Peyer's patch (tissue), 4 donors: ENCODE measurements at regions not wholly inside any gene's neighbourhood (a gene's known extent, or its start where the extent isn't known, plus 50 kb on each side); places are given as distances from the start of the nearest gene placed in this dataset.

Experiments
- DNase-seq, 3 donors: peaks; one replicate each; pipeline ENCODE4 v3.0.0-alpha.2; 2017 to 2019
- H3K27ac ChIP-seq, 4 donors: fragments of 200-600 bp; sonication (generic); one replicate each; pipeline ENCODE4 v1.5.1; 2016 to 2019
- H3K27me3 ChIP-seq, 2 donors: fragments of 200-600 bp; sonication (generic); one replicate each; pipeline ENCODE4 v1.5.1; 2019
- H3K36me3 ChIP-seq, 3 donors: fragments of 200-600 bp; sonication (generic); one replicate each; pipeline ENCODE4 v1.5.1; 2016 to 2019
- H3K4me1 ChIP-seq, 4 donors: fragments of 200-600 bp; sonication (generic); one replicate each; pipeline ENCODE4 v1.5.1; 2016 to 2019
- H3K4me3 ChIP-seq, 4 donors: fragments of 200-600 bp; sonication (generic); 1 replicate in 3 of 4; 2 replicates in 1 of 4; pipeline ENCODE4 v1.5.1; 2016 to 2019; ENCODE audit warnings: mild to moderate bottlenecking in 1 of 4
- H3K9me3 ChIP-seq, 4 donors: fragments of 200-600 bp; sonication (generic); one replicate each; pipeline ENCODE4 v1.5.1; 2016 to 2019; ENCODE audit warnings: mild to moderate bottlenecking in 1 of 4
- POLR2A ChIP-seq, 2 donors: fragments of 450-650 bp; IDR thresholded peaks; one replicate each; pipeline ENCODE4 v1.5.1; 2017; ENCODE audit warnings: antibody characterized with exemption in 2 of 2, mild to moderate bottlenecking in 2 of 2, moderate library complexity in 2 of 2
- TF ChIP-seq, protein P1 (sequence below), 6 experiments: fragments of 450-650 bp in 4 of 6; fragments of 200-600 bp in 2 of 6; sonication (generic) in 1 of 6; IDR thresholded peaks; one replicate each; pipeline ENCODE4 v1.5.1; 2017 to 2019; ENCODE audit warnings: antibody characterized with exemption in 6 of 6, mild to moderate bottlenecking in 3 of 6, moderate library complexity in 1 of 6

DNA sequence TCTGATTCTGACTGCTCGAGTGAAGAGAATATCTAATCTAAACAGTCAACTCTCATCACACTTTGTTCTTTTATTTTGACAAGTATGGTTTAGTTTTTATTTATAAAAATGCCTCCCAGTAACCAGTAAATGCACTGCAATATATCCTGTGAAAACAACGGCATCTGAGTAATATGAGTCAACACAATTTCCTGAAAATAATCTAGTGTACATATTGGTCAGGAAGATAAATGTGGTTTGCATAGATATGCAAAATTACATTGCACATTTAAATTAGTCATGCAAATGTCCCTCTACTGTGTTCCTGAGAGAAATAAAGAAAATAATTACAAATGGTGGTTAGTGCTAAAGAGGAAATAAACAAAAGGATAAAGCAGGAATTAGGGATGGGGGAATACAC, 1190.7 kb upstream of the SEL1L start:
- Histone ChIP-seq H3K27ac (no peak overlapping the region), H3K9me3 (no peaks in the 10 kb centered on the region), H3K36me3 (no peaks in the 10 kb centered on the region), H3K27me3 (no peaks in the 10 kb centered on the region), H3K4me1 (no peaks in the 10 kb centered on the region), H3K4me3 (no peak overlapping the region)
- no peak for DNase-seq
- TF ChIP-seq POLR2A (IDR thresholded peaks at IDR 0.05), result no peak
- TF ChIP-seq, protein P1, sequence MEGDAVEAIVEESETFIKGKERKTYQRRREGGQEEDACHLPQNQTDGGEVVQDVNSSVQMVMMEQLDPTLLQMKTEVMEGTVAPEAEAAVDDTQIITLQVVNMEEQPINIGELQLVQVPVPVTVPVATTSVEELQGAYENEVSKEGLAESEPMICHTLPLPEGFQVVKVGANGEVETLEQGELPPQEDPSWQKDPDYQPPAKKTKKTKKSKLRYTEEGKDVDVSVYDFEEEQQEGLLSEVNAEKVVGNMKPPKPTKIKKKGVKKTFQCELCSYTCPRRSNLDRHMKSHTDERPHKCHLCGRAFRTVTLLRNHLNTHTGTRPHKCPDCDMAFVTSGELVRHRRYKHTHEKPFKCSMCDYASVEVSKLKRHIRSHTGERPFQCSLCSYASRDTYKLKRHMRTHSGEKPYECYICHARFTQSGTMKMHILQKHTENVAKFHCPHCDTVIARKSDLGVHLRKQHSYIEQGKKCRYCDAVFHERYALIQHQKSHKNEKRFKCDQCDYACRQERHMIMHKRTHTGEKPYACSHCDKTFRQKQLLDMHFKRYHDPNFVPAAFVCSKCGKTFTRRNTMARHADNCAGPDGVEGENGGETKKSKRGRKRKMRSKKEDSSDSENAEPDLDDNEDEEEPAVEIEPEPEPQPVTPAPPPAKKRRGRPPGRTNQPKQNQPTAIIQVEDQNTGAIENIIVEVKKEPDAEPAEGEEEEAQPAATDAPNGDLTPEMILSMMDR (IDR thresholded peaks at IDR 0.05), result no peak

DNA sequence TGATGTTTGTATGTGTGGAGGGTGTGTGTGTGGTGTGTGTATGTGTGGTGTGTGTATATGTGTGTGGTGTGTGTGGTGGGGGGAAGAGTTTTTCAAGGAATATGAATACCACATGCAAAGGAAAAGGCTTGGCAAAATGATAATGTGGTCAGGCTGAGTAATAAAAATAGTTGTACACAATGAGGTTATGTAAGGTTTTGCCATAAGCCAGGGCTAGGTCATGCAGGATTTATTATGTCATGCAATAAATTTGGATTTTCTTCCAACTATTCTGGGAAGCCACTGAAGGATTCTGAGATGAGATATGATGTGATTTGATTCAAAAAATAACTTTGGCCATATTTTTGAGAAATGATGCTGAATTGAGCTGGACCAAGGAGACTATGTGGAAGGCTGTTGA, 1191.6 kb upstream of the SEL1L start:
- no peak for DNase-seq
- no peak overlapping the region for H3K27ac ChIP-seq
- no peak overlapping the region for H3K4me3 ChIP-seq
- TF ChIP-seq POLR2A (IDR thresholded peaks at IDR 0.05), result no peak
- TF ChIP-seq, protein P1 (IDR thresholded peaks at IDR 0.05), result no peak
- H3K27me3 ChIP-seq, result no peaks in the 10 kb centered on the region
- H3K9me3 ChIP-seq, result no peaks in the 10 kb centered on the region
- no peaks in the 10 kb centered on the region for H3K4me1 ChIP-seq
- no peaks in the 10 kb centered on the region for H3K36me3 ChIP-seq

DNA sequence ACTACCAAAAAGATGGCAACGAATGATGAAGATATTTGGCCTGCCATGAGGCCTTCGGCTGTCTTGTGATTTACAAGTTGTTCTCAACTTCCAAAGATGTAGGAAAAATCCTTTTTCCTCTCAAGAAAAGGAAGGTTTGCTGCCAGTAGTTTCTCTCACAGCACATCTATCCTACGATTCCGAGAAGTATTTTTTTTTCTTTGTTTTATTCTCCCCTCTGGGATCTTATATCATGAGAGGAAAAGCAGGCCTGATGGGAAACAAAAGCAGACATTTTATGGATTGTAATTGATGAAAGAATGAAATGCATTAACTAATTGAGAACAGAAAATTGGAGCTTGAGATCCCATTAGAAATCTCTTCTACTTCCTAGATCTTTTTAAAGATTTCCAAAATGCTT, 1197.9 kb upstream of the SEL1L start:
- H3K4me3 ChIP-seq, result no peak overlapping the region
- no peaks in the 10 kb centered on the region for H3K4me1 ChIP-seq
- H3K9me3 ChIP-seq, result no peaks in the 10 kb centered on the region
- no peak overlapping the region for H3K27ac ChIP-seq
- TF ChIP-seq POLR2A (IDR thresholded peaks at IDR 0.05), result no peak
- TF ChIP-seq, protein P1 (IDR thresholded peaks at IDR 0.05), result no peak
- no peaks in the 10 kb centered on the region for H3K27me3 ChIP-seq
- H3K36me3 ChIP-seq, result no peaks in the 10 kb centered on the region
- DNase-seq, result no peak

DNA sequence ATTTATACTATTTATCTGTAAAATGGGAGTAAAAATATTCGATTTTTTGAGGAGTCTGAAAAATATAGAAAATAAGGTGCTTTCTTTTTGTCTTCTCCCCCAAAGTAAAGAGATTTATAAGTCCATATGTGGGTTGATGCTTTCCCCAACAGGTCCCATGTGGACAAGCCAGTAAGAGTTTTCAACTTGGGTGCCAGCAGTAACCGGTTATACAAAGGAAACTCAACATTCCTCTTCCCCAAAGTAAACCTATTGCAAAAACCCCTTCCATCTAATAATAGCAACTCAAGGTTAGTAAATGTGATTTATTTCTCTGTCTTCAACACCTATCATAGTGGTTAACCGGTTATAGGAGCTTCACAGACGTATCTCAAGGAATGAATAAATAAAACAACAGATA, 1206.9 kb upstream of the SEL1L start:
- TF ChIP-seq POLR2A (IDR thresholded peaks at IDR 0.05), result no peak
- TF ChIP-seq, protein P1 (IDR thresholded peaks at IDR 0.05), result no peak
- no peaks in the 10 kb centered on the region for H3K4me1 ChIP-seq
- DNase-seq, result no peak
- H3K27ac ChIP-seq, result no peak overlapping the region
- H3K4me3 ChIP-seq, result no peak overlapping the region
- H3K36me3 ChIP-seq, result no peaks in the 10 kb centered on the region
- no peaks in the 10 kb centered on the region for H3K9me3 ChIP-seq
- H3K27me3 ChIP-seq, result no peaks in the 10 kb centered on the region

DNA sequence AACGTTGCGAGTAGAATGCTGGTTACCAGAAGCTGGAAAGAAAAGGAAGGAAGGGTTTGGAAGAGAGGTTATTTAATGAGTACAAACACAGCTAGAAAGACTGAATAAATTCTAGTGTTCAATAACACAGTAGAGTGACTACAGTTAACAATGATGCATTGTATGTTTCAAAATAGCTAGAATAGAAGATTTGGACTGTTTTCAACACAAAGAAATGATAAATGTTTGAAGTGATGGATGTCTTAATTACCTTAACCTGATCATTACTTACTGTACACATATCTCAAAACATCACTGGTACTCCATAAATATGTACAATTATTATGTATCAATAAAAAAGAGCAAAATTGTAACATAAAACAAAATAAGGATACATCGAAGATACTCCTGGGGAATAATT, 1221.8 kb upstream of the SEL1L start:
- TF ChIP-seq, protein P1 (IDR thresholded peaks at IDR 0.05), result no peak
- TF ChIP-seq POLR2A (IDR thresholded peaks at IDR 0.05), result no peak
- Histone ChIP-seq H3K4me1 (no peaks in the 10 kb centered on the region), H3K27ac (no peak overlapping the region), H3K4me3 (no peak overlapping the region), H3K27me3 (no peaks in the 10 kb centered on the region), H3K36me3 (no peaks in the 10 kb centered on the region), H3K9me3 (no peaks in the 10 kb centered on the region)
- no peak for DNase-seq

DNA sequence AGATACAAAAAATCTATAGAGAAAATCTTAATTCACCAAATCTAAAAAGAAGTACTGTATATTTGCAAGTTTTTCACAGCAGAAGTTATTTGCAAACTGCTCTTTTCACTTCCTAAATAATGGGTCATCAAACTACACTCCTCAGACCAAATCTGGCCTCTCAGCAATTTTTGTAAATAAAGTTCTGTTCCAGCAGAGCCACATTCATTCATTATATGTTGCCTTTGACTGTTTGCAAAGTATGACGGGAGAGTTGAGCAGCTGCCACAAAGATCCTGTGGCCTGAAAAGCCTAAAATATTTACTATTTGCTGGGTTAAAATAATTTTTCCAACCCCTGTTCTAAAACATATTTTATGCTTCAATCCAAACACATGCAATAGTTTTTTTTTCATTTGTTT, 1222.3 kb upstream of the SEL1L start:
- no peaks in the 10 kb centered on the region for H3K9me3 ChIP-seq
- no peaks in the 10 kb centered on the region for H3K4me1 ChIP-seq
- TF ChIP-seq, protein P1 (IDR thresholded peaks at IDR 0.05), result no peak
- no peaks in the 10 kb centered on the region for H3K27me3 ChIP-seq
- no peaks in the 10 kb centered on the region for H3K36me3 ChIP-seq
- H3K27ac ChIP-seq, result no peak overlapping the region
- no peak for DNase-seq
- no peak overlapping the region for H3K4me3 ChIP-seq
